Heart left ventricle (tissue), 16 donors: ENCODE measurements at regions not wholly inside any gene's neighbourhood (a gene's known extent, or its start where the extent isn't known, plus 50 kb on each side); places are given as distances from the start of the nearest gene placed in this dataset.
"Not testable (repeated sequence)": the region's sequence is repeated elsewhere in the genome, so short reads cannot be mapped to it uniquely, and the experiment has no call there.

Experiments used
- ATAC-seq, 4 donors: fragments of 200-7000 bp; cut with Tn5 transposase; one replicate each; pipeline ENCODE4 v1.9.1; 2020 to 2022; ENCODE audit warnings: moderate library complexity in 4 of 4, mild to moderate bottlenecking in 3 of 4, moderate number of reproducible peaks in 1 of 4
- DNase-seq, 5 donors: peaks; one replicate each; pipeline ENCODE4 v3.0.0-alpha.2; 2020
- H3K27ac ChIP-seq, 12 donors: fragments of 200-600 bp; sonication (generic) in 4 of 12; one replicate each; pipeline versions ENCODE4 v1.5.0 to v1.8.0; 2016 to 2022; ENCODE audit warnings: mild to moderate bottlenecking in 2 of 12
- H3K27me3 ChIP-seq, 9 donors: fragments of 200-600 bp; sonication (generic) in 2 of 9; one replicate each; pipeline versions ENCODE4 v1.5.1 to v1.8.0; 2016 to 2022; ENCODE audit warnings: mild to moderate bottlenecking in 3 of 9
- H3K36me3 ChIP-seq, 9 donors: fragments of 200-600 bp; sonication (generic) in 2 of 9; one replicate each; pipeline versions ENCODE4 v1.5.0 to v1.8.0; 2018 to 2022; ENCODE audit warnings: mild to moderate bottlenecking in 2 of 9
- H3K4me1 ChIP-seq, 12 donors: fragments of 200-600 bp; sonication (generic) in 4 of 12; one replicate each; pipeline versions ENCODE4 v1.5.0 to v1.8.0; 2016 to 2022; ENCODE audit warnings: mild to moderate bottlenecking in 3 of 12
- H3K4me3 ChIP-seq, 12 donors: fragments of 200-600 bp; sonication (generic) in 4 of 12; one replicate each; pipeline versions ENCODE4 v1.5.0 to v1.8.0; 2017 to 2022; ENCODE audit warnings: mild to moderate bottlenecking in 9 of 12, moderate library complexity in 4 of 12
- H3K9me3 ChIP-seq, 12 donors: fragments of 200-600 bp; sonication (generic) in 4 of 12; one replicate each; pipeline versions ENCODE4 v1.5.0 to v1.8.0; 2016 to 2022; ENCODE audit warnings: mild to moderate bottlenecking in 1 of 12
- POLR2A ChIP-seq, 2 donors: fragments of 450-650 bp; IDR thresholded peaks; one replicate each; pipeline ENCODE4 v1.6.1; 2017; ENCODE audit warnings: antibody characterized with exemption in 2 of 2, mild to moderate bottlenecking in 2 of 2, moderate library complexity in 2 of 2
- WGBS, 4 donors: extraction: QIAGEN DNeasy Blood & Tissue Kit in 2 of 4; methylation state at CpG; one replicate each; pipeline versions ENCODE4 v1.1.5 to v1.1.7; 2013 to 2018; 5-methylcytosine and 5-hydroxymethylcytosine counted together
- intact Hi-C, 10 donors: fragments of 100-400 bp; cut with DNase I; formaldehyde crosslinking; loops; one replicate each; pipeline versions ENCODE4 v1.11.1 to v1.14.2; 2022
- microRNA-seq, 4 donors: library from miRNA; unstranded; fragments of <30 nt; microRNA quantifications; one replicate each; pipeline versions ENCODE4 to v1.2.0, GENCODE V29; 2017 to 2020
- TF ChIP-seq, protein P1 (sequence below), 12 donors: fragments of 200-600 bp; sonication (generic) in 4 of 12; IDR thresholded peaks; one replicate each; pipeline versions ENCODE4 v1.5.0 to v1.8.0; 2018 to 2022; ENCODE audit warnings: antibody characterized with exemption in 12 of 12, mild to moderate bottlenecking in 5 of 12
- donor health status: ischemic (EF 13 %, LVEDD 7.1; RV severe dilation, severe dysfunction).
- donor health status: healthy with polysubstance abuse.
- donor health status: DM: no; HTN: yes; CAD: no.
- donor health status: DM: no; HTN: no; CAD: no.
- donor health status: ischemic (EF 25% LVEDD 6.9; RV normal size, moderate dysfunction).
- donor health status: ischemic (EF 25% LVEDD 5.7; RV mildly dilated, moderate dysfunction).
- donor health status: healthy.
- donor health status: DM: yes; HTN: yes; CAD: no.
- donor health status: ischemic (EF 35%, LVEDD 5.7; RV mildly dilated, moderate dysfunction).
- donor health status: nonischemic (EF 11% LVEDD 7.7; RV severe dilation, severe dysfunction).
- donor health status: DM: yes; HTN: yes; CAD: no.
- donor health status: PGD.
- donor health status: ischemic (EF 29% LVEDD 5.4; RV normal size, mild dysfunction).
- donor health status: nonischemic (EF 23%, LVEDD 6.1; RV moderate dilation, normal function).

DNA sequence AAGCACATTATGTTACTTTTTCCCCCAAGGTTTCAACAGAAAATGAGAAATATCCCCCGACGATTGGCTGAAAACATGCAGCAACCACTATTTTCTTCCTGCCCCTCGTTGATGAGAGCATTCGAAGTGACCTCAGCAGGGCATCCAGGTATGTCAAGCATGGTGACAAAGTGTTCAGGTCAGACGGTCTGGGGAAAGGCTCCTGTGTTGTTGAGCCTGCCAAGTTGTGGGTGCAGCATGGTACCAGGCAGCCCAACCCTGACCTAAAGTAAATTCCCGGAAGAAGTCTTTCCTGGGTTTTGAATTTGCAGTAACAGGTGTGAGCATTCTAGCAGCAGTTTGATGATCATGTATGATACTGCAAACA, 51.7 kb upstream of the SEC14L1 start:
- peak in 2 of 4 donors; percentile 13 to 27 for ATAC-seq
- intact Hi-C loops, result loop anchor here in 3 of 10 donors (2.0 to 10.0 kb wide), 3 partner anchors 154 to 406 kb away; no protein-coding TSS in a partner anchor
- no peak for TF ChIP-seq POLR2A (IDR thresholded peaks at IDR 0.05)
- TF ChIP-seq, protein P1, sequence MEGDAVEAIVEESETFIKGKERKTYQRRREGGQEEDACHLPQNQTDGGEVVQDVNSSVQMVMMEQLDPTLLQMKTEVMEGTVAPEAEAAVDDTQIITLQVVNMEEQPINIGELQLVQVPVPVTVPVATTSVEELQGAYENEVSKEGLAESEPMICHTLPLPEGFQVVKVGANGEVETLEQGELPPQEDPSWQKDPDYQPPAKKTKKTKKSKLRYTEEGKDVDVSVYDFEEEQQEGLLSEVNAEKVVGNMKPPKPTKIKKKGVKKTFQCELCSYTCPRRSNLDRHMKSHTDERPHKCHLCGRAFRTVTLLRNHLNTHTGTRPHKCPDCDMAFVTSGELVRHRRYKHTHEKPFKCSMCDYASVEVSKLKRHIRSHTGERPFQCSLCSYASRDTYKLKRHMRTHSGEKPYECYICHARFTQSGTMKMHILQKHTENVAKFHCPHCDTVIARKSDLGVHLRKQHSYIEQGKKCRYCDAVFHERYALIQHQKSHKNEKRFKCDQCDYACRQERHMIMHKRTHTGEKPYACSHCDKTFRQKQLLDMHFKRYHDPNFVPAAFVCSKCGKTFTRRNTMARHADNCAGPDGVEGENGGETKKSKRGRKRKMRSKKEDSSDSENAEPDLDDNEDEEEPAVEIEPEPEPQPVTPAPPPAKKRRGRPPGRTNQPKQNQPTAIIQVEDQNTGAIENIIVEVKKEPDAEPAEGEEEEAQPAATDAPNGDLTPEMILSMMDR (IDR thresholded peaks at IDR 0.05), result no peak

DNA sequence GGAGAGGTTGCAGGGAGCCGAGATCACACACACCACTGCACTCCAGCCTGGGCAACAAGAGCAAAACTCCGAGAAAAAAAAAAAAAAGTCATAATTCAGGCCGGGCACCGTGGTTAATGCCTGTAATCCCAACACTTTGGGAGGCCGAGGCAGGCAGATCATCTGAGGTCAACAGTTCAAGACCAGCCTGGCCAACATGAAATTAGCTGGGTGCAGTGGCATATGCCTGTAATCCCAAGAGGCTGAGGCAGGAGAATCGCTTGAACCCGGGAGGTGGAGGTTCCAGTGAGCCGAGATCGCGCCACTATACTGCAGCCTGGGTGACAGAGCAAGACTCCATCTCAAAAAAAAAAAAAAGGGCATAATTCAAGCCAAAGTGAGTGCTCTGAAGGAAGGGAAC, 50.8 kb upstream of the SEC14L1 start:
- H3K4me3 ChIP-seq, result peak overlapping the region in 8 of 12 donors; percentile 31 to 94 (median 74)
- not testable (repeated sequence) for ATAC-seq, H3K27me3 ChIP-seq, H3K9me3 ChIP-seq, DNase-seq
- whole genome bisulfite sequencing, 4 donors, result 81 to 93% (median 90%) methylated on average over 10 of the region's 10 CpGs
- intact Hi-C loops, result loop anchor here in 7 of 10 donors (2.0 to 10.0 kb wide), 7 partner anchors 55 to 405 kb away; partner anchors contain the start of gene SEC14L1 (in 1 of the 7)
- peaks cover 0 to 52% (median 38%) of the 10 kb centered on the region in 9 donors for H3K36me3 ChIP-seq
- peaks cover 2 to 42% (median 25%) of the 10 kb centered on the region in 12 donors for H3K4me1 ChIP-seq
- H3K27ac ChIP-seq, result peak overlapping the region in 3 of 12 donors; percentile 91 to 96 (median 91)

More for the DNA sequence above, 51.7 kb upstream of the SEC14L1 start:
- 1 to 6% (median 3%) methylated on average over 6 of the region's 6 CpGs for WGBS, 4 donors
- Histone ChIP-seq H3K27ac (peak overlapping the region; percentile 69 to 96 (median 89)), H3K27me3 (peaks cover 0 to 2% (median 0%) of the 10 kb centered on the region in 9 donors), H3K4me1 (peaks cover 2 to 42% (median 25%) of the 10 kb centered on the region in 12 donors), H3K4me3 (peak overlapping the region; percentile 31 to 94 (median 74)), H3K36me3 (peaks cover 0 to 43% (median 29%) of the 10 kb centered on the region in 9 donors), H3K9me3 (no peaks in the 10 kb centered on the region)
- no peak for DNase-seq

GRCh38 chr17:77090476-77090875, 50.3 kb upstream of the SEC14L1 start:
- H3K27me3 ChIP-seq, result peaks cover 0 to 2% (median 0%) of the 10 kb centered on the region in 9 donors
- WGBS, 4 donors, result 86 to 88% (median 87%) methylated on average over 5 of the region's 5 CpGs
- intact Hi-C loops, result loop anchor here in 5 of 10 donors (5.0 to 10.0 kb wide), 5 partner anchors 54 to 404 kb away; partner anchors contain the start of gene SEC14L1 (in 1 of the 5)
- peak overlapping the region in 1 of 12 donors; percentile 2 for H3K4me3 ChIP-seq
- DNase-seq, result no peak
- no peak overlapping the region for H3K27ac ChIP-seq
- H3K4me1 ChIP-seq, result peaks cover 2 to 42% (median 25%) of the 10 kb centered on the region in 12 donors
- no peaks in the 10 kb centered on the region for H3K9me3 ChIP-seq
- no peak for ATAC-seq
- peaks cover 0 to 57% (median 43%) of the 10 kb centered on the region in 9 donors for H3K36me3 ChIP-seq
- no peak for TF ChIP-seq POLR2A (IDR thresholded peaks at IDR 0.05)
- TF ChIP-seq, protein P1 (IDR thresholded peaks at IDR 0.05), result no peak

Small RNA genes in the stretch of these regions (microRNA-seq; reads per million reads assigned to microRNA genes)
- 6.6 to 11.3 (median 8.9) reads per million in 4 donors for gene MIR6516
